Endodermal cell (in vitro differentiated cells): ENCODE measurements at regions not wholly inside any gene's neighbourhood (a gene's known extent, or its start where the extent isn't known, plus 50 kb on each side); places are given as distances from the start of the nearest gene placed in this dataset.
A peak's percentile ranks its signal among the peaks of the same experiment; 100 is the strongest.

Experiments used
- DNase-seq: peaks from one replicate; pipeline ENCODE4 v3.0.0-alpha.2; 2017
- H3K27ac ChIP-seq: 2 replicates; pipeline ENCODE4 v1.5.1; 2013; ENCODE audit warnings: mild to moderate bottlenecking, low read depth, low read length, moderate library complexity
- H3K27me3 ChIP-seq: 2 replicates; pipeline ENCODE4 v1.6.1; 2013; ENCODE audit warnings: mild to moderate bottlenecking, low read length, moderate library complexity; ENCODE audit not compliant: insufficient read depth, control insufficient read depth, poor library complexity, severe bottlenecking
- H3K36me3 ChIP-seq: 2 replicates; pipeline ENCODE4 v1.7.0; 2013; ENCODE audit warnings: mild to moderate bottlenecking, low read length, moderate library complexity; ENCODE audit not compliant: control insufficient read depth, insufficient read depth
- H3K4me1 ChIP-seq: one replicate; pipeline ENCODE4 v1.7.0; 2013; ENCODE audit warnings: low read length; ENCODE audit not compliant: control insufficient read depth, insufficient read depth
- H3K4me3 ChIP-seq: 2 replicates; pipeline ENCODE4 v1.5.1; 2013; ENCODE audit warnings: mild to moderate bottlenecking, low read length, moderate library complexity
- H3K9ac ChIP-seq: 2 replicates; pipeline ENCODE4 v1.6.1; 2013; ENCODE audit warnings: mild to moderate bottlenecking, low read length, moderate library complexity; ENCODE audit not compliant: poor library complexity, severe bottlenecking; ENCODE audit errors: extremely low read depth
- H3K9me3 ChIP-seq: 2 replicates; pipeline ENCODE4 v1.6.1; 2013; ENCODE audit warnings: mild to moderate bottlenecking, low read length, moderate library complexity; ENCODE audit not compliant: control insufficient read depth
- H3K27ac Mint-ChIP-seq: 2 replicates; pipeline ENCODE4 v1.8.0; 2020; ENCODE audit warnings: mixed read lengths
- H3K27me3 Mint-ChIP-seq: 2 replicates; pipeline ENCODE4 v1.8.0; 2021; ENCODE audit warnings: mild to moderate bottlenecking, mixed read lengths; ENCODE audit not compliant: insufficient read depth
- H3K36me3 Mint-ChIP-seq: 2 replicates; pipeline ENCODE4 v1.8.0; 2020; ENCODE audit warnings: low read depth, mixed read lengths
- H3K4me1 Mint-ChIP-seq: 2 replicates; pipeline ENCODE4 v1.8.0; 2020; ENCODE audit warnings: mixed read lengths
- H3K4me3 Mint-ChIP-seq: 2 replicates; pipeline ENCODE4 v1.8.0; 2020; ENCODE audit warnings: mild to moderate bottlenecking, moderate library complexity, mixed read lengths
- H3K9me3 Mint-ChIP-seq: 2 replicates; pipeline ENCODE4 v1.8.0; 2020; ENCODE audit warnings: mild to moderate bottlenecking, mixed read lengths
- CTCF ChIP-seq: fragments of 200-600 bp; sonication (generic); conservative IDR thresholded peaks from 2 replicates; pipeline ENCODE4 v1.5.0; 2021; ENCODE audit warnings: antibody characterized with exemption, mild to moderate bottlenecking
- WGBS, 2 experiments: methylation state at CpG; one replicate each; pipeline versions ENCODE4 v1.1.5 to v1.1.7; 2013; ENCODE audit warnings: missing lambda C conversion rate in 2 of 2, mixed read lengths in 1 of 2; ENCODE audit not compliant: insufficient coverage in 1 of 2, insufficient read length in 1 of 2; 5-methylcytosine and 5-hydroxymethylcytosine counted together

- H3K27me3 Mint-ChIP-seq, result no peaks in the 10 kb centered on the region
- no peak overlapping the region for H3K4me3 ChIP-seq
Measured at GRCh38 chr14:84760489-84761126, 769.3 kb upstream of the FLRT2 start.

GRCh38 chr14:84767434-84767833, 762.5 kb upstream of the FLRT2 start:
- no peaks in the 10 kb centered on the region for H3K27me3 Mint-ChIP-seq
- Histone ChIP-seq H3K9ac (no peak overlapping the region), H3K9me3 (peaks cover 57% of the 10 kb centered on the region), H3K27ac (no peak overlapping the region), H3K4me1 (no peaks in the 10 kb centered on the region), H3K4me3 (peak overlapping the region; percentile 54), H3K36me3 (no peaks in the 10 kb centered on the region), H3K27me3 (no peaks in the 10 kb centered on the region)
- no peak overlapping the region for H3K27ac Mint-ChIP-seq
- H3K4me3 Mint-ChIP-seq, result no peak overlapping the region
- H3K4me1 Mint-ChIP-seq, result peaks cover 4% of the 10 kb centered on the region
- peaks cover 10% of the 10 kb centered on the region for H3K36me3 Mint-ChIP-seq
- H3K9me3 Mint-ChIP-seq, result peaks cover 42% of the 10 kb centered on the region
- no peak for DNase-seq
- WGBS, 2 experiments, result 100% methylated on average over 3 to 5 of the region's 5 CpGs
- TF ChIP-seq CTCF, result no peak

More at GRCh38 chr14:84760489-84761126, 769.3 kb upstream of the FLRT2 start:
- H3K27ac Mint-ChIP-seq, result no peak overlapping the region
- Histone ChIP-seq H3K36me3 (no peaks in the 10 kb centered on the region), H3K9me3 (peaks cover 28% of the 10 kb centered on the region), H3K4me1 (no peaks in the 10 kb centered on the region), H3K27ac (no peak overlapping the region), H3K9ac (no peak overlapping the region), H3K27me3 (no peaks in the 10 kb centered on the region)
- 96% methylated on average over 4 of the region's 5 CpGs; no CpG with 5 or more reads in 1 of the 2 experiments for WGBS, 2 experiments
- peaks cover 3% of the 10 kb centered on the region for H3K36me3 Mint-ChIP-seq
- no peaks in the 10 kb centered on the region for H3K4me1 Mint-ChIP-seq
- DNase-seq, result no peak
- peaks cover 22% of the 10 kb centered on the region for H3K9me3 Mint-ChIP-seq
- H3K4me3 Mint-ChIP-seq, result no peak overlapping the region
- TF ChIP-seq CTCF, result no peak

DNA sequence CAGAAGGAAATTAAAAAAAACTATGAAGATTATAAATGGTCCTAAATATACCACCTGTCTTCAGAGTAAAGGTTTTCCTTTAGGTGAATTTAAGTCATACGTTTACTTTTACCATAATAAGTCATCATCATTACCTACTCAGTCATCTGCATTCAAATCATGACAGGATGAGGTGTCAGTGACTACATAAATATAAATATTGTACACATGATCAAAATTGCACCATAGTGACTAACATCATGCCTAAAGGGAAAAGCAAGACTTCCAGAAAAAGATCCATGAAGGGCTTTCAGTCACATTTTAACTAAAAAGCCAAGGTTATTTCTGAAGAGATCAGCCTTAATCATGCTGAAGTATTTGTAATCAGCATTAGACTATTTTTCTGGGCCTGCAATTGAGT, 759.9 kb upstream of the FLRT2 start:
- no peak for TF ChIP-seq CTCF
- no peak for DNase-seq
- no peak overlapping the region for H3K27ac Mint-ChIP-seq
- peaks cover 40% of the 10 kb centered on the region for H3K9me3 ChIP-seq
- no peaks in the 10 kb centered on the region for H3K27me3 ChIP-seq
- H3K27ac ChIP-seq, result no peak overlapping the region
- no peaks in the 10 kb centered on the region for H3K27me3 Mint-ChIP-seq
- no peak overlapping the region for H3K4me3 ChIP-seq
- H3K9ac ChIP-seq, result no peak overlapping the region
- peaks cover 8% of the 10 kb centered on the region for H3K36me3 Mint-ChIP-seq
- H3K36me3 ChIP-seq, result no peaks in the 10 kb centered on the region
- H3K4me3 Mint-ChIP-seq, result no peak overlapping the region
- WGBS, 2 experiments, result 100% methylated on average over 1 of the region's 1 CpG; no CpG with 5 or more reads in 1 of the 2 experiments
- H3K9me3 Mint-ChIP-seq, result peaks cover 25% of the 10 kb centered on the region
- peaks cover 4% of the 10 kb centered on the region for H3K4me1 Mint-ChIP-seq
- H3K4me1 ChIP-seq, result no peaks in the 10 kb centered on the region
